ENCODE measurements at regions not wholly inside any gene's neighbourhood (a gene's known extent, or its start where the extent isn't known, plus 50 kb on each side); places are given as distances from the start of the nearest gene placed in this dataset.

- TF ChIP-seq, protein P1, sequence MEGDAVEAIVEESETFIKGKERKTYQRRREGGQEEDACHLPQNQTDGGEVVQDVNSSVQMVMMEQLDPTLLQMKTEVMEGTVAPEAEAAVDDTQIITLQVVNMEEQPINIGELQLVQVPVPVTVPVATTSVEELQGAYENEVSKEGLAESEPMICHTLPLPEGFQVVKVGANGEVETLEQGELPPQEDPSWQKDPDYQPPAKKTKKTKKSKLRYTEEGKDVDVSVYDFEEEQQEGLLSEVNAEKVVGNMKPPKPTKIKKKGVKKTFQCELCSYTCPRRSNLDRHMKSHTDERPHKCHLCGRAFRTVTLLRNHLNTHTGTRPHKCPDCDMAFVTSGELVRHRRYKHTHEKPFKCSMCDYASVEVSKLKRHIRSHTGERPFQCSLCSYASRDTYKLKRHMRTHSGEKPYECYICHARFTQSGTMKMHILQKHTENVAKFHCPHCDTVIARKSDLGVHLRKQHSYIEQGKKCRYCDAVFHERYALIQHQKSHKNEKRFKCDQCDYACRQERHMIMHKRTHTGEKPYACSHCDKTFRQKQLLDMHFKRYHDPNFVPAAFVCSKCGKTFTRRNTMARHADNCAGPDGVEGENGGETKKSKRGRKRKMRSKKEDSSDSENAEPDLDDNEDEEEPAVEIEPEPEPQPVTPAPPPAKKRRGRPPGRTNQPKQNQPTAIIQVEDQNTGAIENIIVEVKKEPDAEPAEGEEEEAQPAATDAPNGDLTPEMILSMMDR (IDR thresholded peaks at IDR 0.05) = no peak
- TF ChIP-seq EP300 (IDR thresholded peaks at IDR 0.05) (no peak), POLR2AphosphoS5 (IDR thresholded peaks at IDR 0.05) (no peak), POLR2A (IDR thresholded peaks at IDR 0.05) (no peak)
Measured at GRCh38 chr3:95418251-95418650, 1355.4 kb downstream of the NSUN3 start.
